GM12878 (cell line): ENCODE measurements at regions not wholly inside any gene's neighbourhood (a gene's known extent, or its start where the extent isn't known, plus 50 kb on each side); places are given as distances from the start of the nearest gene placed in this dataset.

Experiments used
- ATAC-seq: fragments of 200-7000 bp; cut with Tn5 transposase; 3 replicates; pipeline ENCODE4 v1.9.1; 2020; ENCODE audit warnings: mild to moderate bottlenecking, moderate library complexity
- BruUV-seq: library from RNA; stranded (reverse); fragments of 400-500 nt; replicated peaks from 2 replicates; lab custom pipeline; 2021; lab: Mats Ljungman, UMichigan
- CTCF ChIA-PET: fragments of 300-600 bp; sonication (Branson Sonifier 250); formaldehyde crosslinking; extraction: SDS; loops from one replicate; lab custom pipeline; 2021; ENCODE audit warnings: inconsistent platforms; lab: Yijun Ruan, JAX
- POLR2A ChIA-PET: fragments of 350-600 bp; formaldehyde crosslinking; extraction: SDS; loops from one replicate; lab custom pipeline; 2021; ENCODE audit warnings: inconsistent platforms; lab: Charles Lee
- RAD21 ChIA-PET: fragments of 300-600 bp; sonication (Branson Sonifier 250); formaldehyde crosslinking; loops from one replicate; lab custom pipeline; 2023; ENCODE audit warnings: antibody characterized with exemption; ENCODE audit not compliant: unreplicated experiment; lab: Charles Lee
- SMC1A ChIA-PET: fragments of 300-600 bp; sonication (Branson Sonifier 250); formaldehyde crosslinking; loops from one replicate; lab custom pipeline; 2023; ENCODE audit not compliant: unreplicated experiment, uncharacterized antibody; lab: Charles Lee
- DNase-seq: peaks from one replicate; pipeline ENCODE4 v3.0.0-alpha.2; 2011; ENCODE audit warnings: low read depth, low spot score
- FAIRE-seq: peaks from 3 replicates; lab custom pipeline; 2011; peaks lifted over from hg19 to GRCh38; lab: Jason Lieb, UNC
- H2AFZ ChIP-seq: 2 replicates; pipeline ENCODE4 v1.6.0; 2011; ENCODE audit warnings: low read depth, low read length, control low read depth; ENCODE audit not compliant: control insufficient read depth
- H3K27ac ChIP-seq: 2 replicates; pipeline ENCODE4 v1.5.1; 2011; ENCODE audit warnings: control low read depth; ENCODE audit not compliant: control insufficient read depth, insufficient read depth
- H3K27me3 ChIP-seq, 2 experiments: replicated peaks in 1 of 2; 2 replicates each; pipeline versions ENCODE4 v1.6.0 to v1.6.1; 2011; ENCODE audit warnings: low read length in 1 of 2; ENCODE audit not compliant: control insufficient read depth in 2 of 2, insufficient read depth in 2 of 2
- H3K36me3 ChIP-seq, 2 experiments: 2 replicates each; pipeline ENCODE4 v1.5.1; 2011; ENCODE audit warnings: low read length in 1 of 2; ENCODE audit not compliant: control insufficient read depth in 2 of 2, insufficient read depth in 2 of 2
- H3K4me1 ChIP-seq: 2 replicates; pipeline ENCODE4 v1.6.1; 2011; ENCODE audit warnings: mild to moderate bottlenecking, low read length, moderate library complexity, mixed read lengths; ENCODE audit not compliant: control insufficient read depth, insufficient read depth
- H3K4me2 ChIP-seq: 2 replicates; pipeline ENCODE4 v1.6.0; 2011; ENCODE audit warnings: control low read depth; ENCODE audit not compliant: control insufficient read depth, insufficient read depth
- H3K4me3 ChIP-seq: fragments of 200-600 bp; sonication (generic); 2 replicates; pipeline ENCODE4 v1.5.1; 2016
- H3K79me2 ChIP-seq: 2 replicates; pipeline ENCODE4 v1.6.0; 2011; ENCODE audit warnings: low read length; ENCODE audit not compliant: control insufficient read depth, insufficient read depth
- H3K9ac ChIP-seq: 2 replicates; pipeline ENCODE4 v1.8.0; 2011; ENCODE audit warnings: low read length, control low read depth, mixed read lengths; ENCODE audit not compliant: control insufficient read depth, insufficient read depth
- H3K9me3 ChIP-seq: replicated peaks from 3 replicates; pipeline ENCODE4 v1.5.1; 2011; ENCODE audit warnings: mild to moderate bottlenecking, low read length; ENCODE audit not compliant: control insufficient read depth, insufficient read depth
- H4K20me1 ChIP-seq: 2 replicates; pipeline ENCODE4 v1.6.0; 2011; ENCODE audit not compliant: control insufficient read depth, insufficient read depth
- BACH1 ChIP-seq: fragments of 450-650 bp; IDR thresholded peaks from 2 replicates; pipeline ENCODE4 v1.6.1; 2017; ENCODE audit warnings: mild to moderate bottlenecking, borderline replicate concordance
- FOXK2 ChIP-seq: fragments of 450-650 bp; IDR thresholded peaks from 2 replicates; pipeline ENCODE4 v1.6.1; 2017; ENCODE audit warnings: mild to moderate bottlenecking, moderate library complexity
- FOXM1 ChIP-seq: IDR thresholded peaks from 2 replicates; pipeline ENCODE4 v1.6.1; 2012; ENCODE audit warnings: low read depth, mild to moderate bottlenecking, inconsistent platforms, low read length, moderate library complexity
- HSF1 ChIP-seq: fragments of 150-350 bp; IDR thresholded peaks from 2 replicates; pipeline ENCODE4 v1.6.1; 2014; ENCODE audit warnings: mild to moderate bottlenecking, low read depth, low read length
- IRF4 ChIP-seq: IDR thresholded peaks from 2 replicates; pipeline ENCODE4 v1.6.1; 2011; ENCODE audit warnings: low read depth, low read length
- LARP7 ChIP-seq: fragments of 450-650 bp; IDR thresholded peaks from 2 replicates; pipeline ENCODE4 v1.6.1; 2017; ENCODE audit warnings: mild to moderate bottlenecking
- MAX ChIP-seq: IDR thresholded peaks from 2 replicates; pipeline ENCODE4 v1.6.1; 2012; ENCODE audit warnings: low read depth, low read length, improper control_type of control experiment
- MEF2A ChIP-seq: IDR thresholded peaks from 2 replicates; pipeline ENCODE4 v1.6.1; 2011; ENCODE audit warnings: low read depth, mild to moderate bottlenecking, low read length, moderate library complexity; ENCODE audit not compliant: insufficient read depth
- NR2C2 ChIP-seq: IDR thresholded peaks from 2 replicates; pipeline ENCODE4 v1.6.1; 2011; ENCODE audit warnings: borderline replicate concordance, low read depth; ENCODE audit not compliant: control insufficient read depth, insufficient read length
- PAX5 ChIP-seq: IDR thresholded peaks from 2 replicates; pipeline ENCODE4 v1.6.1; 2011; ENCODE audit warnings: low read depth, low read length, borderline replicate concordance
- REST ChIP-seq: IDR thresholded peaks from 2 replicates; pipeline ENCODE4 v1.6.1; 2012; ENCODE audit warnings: mild to moderate bottlenecking, low read depth, low read length
- ZNF592 ChIP-seq: fragments of 450-650 bp; IDR thresholded peaks from 2 replicates; pipeline ENCODE4 v1.6.1; 2017; ENCODE audit warnings: mild to moderate bottlenecking, moderate library complexity
- WGBS: methylation state at CpG from one replicate; pipeline ENCODE4 v1.1.6; 2016; ENCODE audit warnings: low lambda C conversion rate; ENCODE audit not compliant: insufficient replicate concordance, insufficient coverage; ENCODE audit errors: missing lambda C conversion rate; 5-methylcytosine and 5-hydroxymethylcytosine counted together
- in situ Hi-C: fragments of 300-500 bp; cut with MboI; formaldehyde crosslinking; loops from 9 replicates; pipeline ENCODE4 v1.14.3; 2018; ENCODE audit warnings: mixed read lengths
- intact Hi-C: fragments of 100-400 bp; cut with micrococcal nuclease; formaldehyde crosslinking; loops from one replicate; pipeline ENCODE4 v1.14.2; 2022; ENCODE audit not compliant: unreplicated experiment
- TF ChIP-seq, protein P1 (sequence below): fragments of 450-650 bp; IDR thresholded peaks from 2 replicates; pipeline ENCODE4 v1.6.1; 2016; ENCODE audit warnings: mild to moderate bottlenecking

DNA sequence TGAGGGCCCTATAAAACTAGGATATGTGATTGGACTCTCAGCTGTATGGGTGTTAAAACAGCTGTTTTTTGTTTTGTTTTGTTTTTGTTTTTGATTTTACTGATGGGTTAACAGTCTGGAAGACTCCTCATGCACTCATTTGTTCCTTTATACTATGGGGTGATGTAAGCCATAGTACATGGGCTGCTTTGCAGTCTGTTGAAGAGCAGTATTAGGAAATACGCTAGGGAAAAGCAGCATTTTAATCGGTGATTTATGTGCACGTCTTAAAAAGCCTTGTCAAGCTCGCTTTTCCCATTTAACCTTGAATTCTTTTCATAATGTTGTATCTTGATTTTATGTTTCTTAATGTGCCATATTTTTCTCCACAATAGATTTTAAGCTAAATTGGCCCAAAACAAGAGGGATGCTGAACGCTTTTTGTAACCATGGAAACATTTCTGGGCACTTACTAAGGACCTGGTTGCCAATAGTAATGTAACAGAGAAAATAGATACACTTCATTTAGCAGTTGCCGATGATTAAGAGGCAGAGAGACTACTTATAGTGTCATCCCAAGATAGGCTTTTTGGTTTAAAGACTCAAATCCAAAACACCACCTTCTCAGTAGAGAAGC lies 244.0 kb downstream of the SNAPC1 start:
- no TSS peak for BruUV-seq
- TF ChIP-seq IRF4 (no peak), FOXK2 (no peak), ZNF592 (no peak), HSF1 (no peak), FOXM1 (no peak), LARP7 (no peak), NR2C2 (no peak), MAX (no peak), REST (no peak), BACH1 (no peak), PAX5 (no peak), MEF2A (no peak)
- TF ChIP-seq, protein P1, sequence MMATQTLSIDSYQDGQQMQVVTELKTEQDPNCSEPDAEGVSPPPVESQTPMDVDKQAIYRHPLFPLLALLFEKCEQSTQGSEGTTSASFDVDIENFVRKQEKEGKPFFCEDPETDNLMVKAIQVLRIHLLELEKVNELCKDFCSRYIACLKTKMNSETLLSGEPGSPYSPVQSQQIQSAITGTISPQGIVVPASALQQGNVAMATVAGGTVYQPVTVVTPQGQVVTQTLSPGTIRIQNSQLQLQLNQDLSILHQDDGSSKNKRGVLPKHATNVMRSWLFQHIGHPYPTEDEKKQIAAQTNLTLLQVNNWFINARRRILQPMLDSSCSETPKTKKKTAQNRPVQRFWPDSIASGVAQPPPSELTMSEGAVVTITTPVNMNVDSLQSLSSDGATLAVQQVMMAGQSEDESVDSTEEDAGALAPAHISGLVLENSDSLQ: no peak
- H3K4me3 ChIP-seq: no peak overlapping the region
- H3K36me3 ChIP-seq: no peaks in the 10 kb centered on the region
- intact Hi-C loops: no loop called here
- no peaks in the 10 kb centered on the region for H3K9me3 ChIP-seq
- no peaks in the 10 kb centered on the region for H3K79me2 ChIP-seq
- 51% methylated on average over 6 of the region's 6 CpGs for WGBS
- ChIA-PET SMC1A (interaction anchor here (0.9 to 1.4 kb wide), 5 partner anchors 9 to 218 kb away, joined by 3 to 4 read pairs (median 4); no protein-coding TSS in a partner anchor), CTCF (no interaction called here), POLR2A (no interaction called here), RAD21 (interaction anchor here (0.7 kb wide), 1 partner anchor 120 kb away, joined by 3 read pairs; no protein-coding TSS in a partner anchor)
- no peaks in the 10 kb centered on the region for H4K20me1 ChIP-seq
- ATAC-seq: no peak
- H3K27ac ChIP-seq: no peak overlapping the region
- H3K9ac ChIP-seq: no peak overlapping the region
- H3K27me3 ChIP-seq: no peaks in the 10 kb centered on the region; a peak in 1 of 4 replicates
- no peak for DNase-seq
- H3K4me2 ChIP-seq: no peak overlapping the region
- in situ Hi-C loops: no loop called here
- no peak overlapping the region for H2AFZ ChIP-seq
- H3K4me1 ChIP-seq: no peaks in the 10 kb centered on the region
- FAIRE-seq: no peak
